ENCODE measurements at regions not wholly inside any gene's neighbourhood (a gene's known extent, or its start where the extent isn't known, plus 50 kb on each side); places are given as distances from the start of the nearest gene placed in this dataset.

DNA sequence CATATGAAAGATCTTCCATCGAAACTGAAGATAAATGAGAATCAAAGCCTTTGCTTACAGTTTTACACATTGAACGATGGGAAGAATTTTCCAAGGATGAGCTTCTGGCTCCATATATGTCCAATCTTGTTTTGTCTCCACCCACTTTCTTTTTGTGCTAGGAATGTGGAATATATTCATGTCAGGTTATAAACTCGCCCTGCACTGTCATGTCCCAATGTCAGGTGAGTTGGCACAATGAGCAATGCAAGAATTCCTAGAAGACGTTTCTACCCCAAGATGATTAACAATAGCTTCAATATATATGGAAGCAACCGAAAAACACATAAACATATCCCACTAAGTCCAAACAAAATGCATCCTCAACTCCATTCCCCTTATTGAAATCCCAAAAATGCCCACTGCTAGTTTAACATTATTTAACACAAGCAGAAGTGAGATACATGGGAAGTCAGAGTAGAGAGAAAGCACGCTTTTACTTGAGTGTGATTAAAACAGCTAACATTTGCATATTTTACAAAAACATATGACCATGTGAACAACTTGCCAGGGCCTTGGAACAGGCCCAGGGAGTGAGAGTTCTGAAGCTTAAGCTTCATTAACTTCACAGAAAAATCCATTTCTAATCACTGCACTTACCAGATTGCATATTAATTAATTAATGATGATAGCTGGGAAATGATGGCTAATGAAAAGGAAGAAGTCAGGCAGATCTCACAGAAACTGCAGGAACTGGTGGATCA is 233.9 kb downstream of the GXYLT1 start:
- intact Hi-C loops (cut with DNase I), result no loop called here
- Histone ChIP-seq H3K27me3 (no peaks in the 10 kb centered on the region), H3K4me3 (no peak overlapping the region), H3K9me3 (no peaks in the 10 kb centered on the region), H3K27ac (no peak overlapping the region), H3K36me3 (no peaks in the 10 kb centered on the region), H3K4me1 (no peaks in the 10 kb centered on the region)
- TF ChIP-seq, protein P1, sequence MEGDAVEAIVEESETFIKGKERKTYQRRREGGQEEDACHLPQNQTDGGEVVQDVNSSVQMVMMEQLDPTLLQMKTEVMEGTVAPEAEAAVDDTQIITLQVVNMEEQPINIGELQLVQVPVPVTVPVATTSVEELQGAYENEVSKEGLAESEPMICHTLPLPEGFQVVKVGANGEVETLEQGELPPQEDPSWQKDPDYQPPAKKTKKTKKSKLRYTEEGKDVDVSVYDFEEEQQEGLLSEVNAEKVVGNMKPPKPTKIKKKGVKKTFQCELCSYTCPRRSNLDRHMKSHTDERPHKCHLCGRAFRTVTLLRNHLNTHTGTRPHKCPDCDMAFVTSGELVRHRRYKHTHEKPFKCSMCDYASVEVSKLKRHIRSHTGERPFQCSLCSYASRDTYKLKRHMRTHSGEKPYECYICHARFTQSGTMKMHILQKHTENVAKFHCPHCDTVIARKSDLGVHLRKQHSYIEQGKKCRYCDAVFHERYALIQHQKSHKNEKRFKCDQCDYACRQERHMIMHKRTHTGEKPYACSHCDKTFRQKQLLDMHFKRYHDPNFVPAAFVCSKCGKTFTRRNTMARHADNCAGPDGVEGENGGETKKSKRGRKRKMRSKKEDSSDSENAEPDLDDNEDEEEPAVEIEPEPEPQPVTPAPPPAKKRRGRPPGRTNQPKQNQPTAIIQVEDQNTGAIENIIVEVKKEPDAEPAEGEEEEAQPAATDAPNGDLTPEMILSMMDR (IDR thresholded peaks at IDR 0.05), result no peak
- no peak for DNase-seq (ENCODE audit: low spot score in 2 of 2)

DNA sequence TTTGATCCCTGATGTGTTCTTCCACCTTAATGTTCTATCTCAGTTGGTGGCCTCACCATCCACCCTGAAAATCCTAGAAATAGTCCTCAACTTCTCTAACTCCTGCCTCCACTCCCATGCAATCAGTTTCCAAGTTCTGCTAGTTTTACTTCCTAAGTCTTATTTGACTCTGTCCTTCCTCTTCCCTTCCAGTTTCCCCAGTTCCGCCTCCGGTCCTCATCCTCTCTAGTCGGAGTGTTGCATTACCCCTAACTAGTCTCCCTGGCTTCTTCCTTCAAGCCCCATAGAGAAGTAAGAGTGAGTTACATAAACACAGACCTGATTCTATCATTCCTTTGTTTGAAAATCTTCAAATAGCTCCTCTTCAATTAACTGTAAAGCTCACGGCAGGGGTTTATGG is 236.5 kb downstream of the GXYLT1 start:
- no peaks in the 10 kb centered on the region for H3K27me3 ChIP-seq
- H3K9me3 ChIP-seq, result no peaks in the 10 kb centered on the region
- intact Hi-C loops (cut with DNase I), result no loop called here
- no peak overlapping the region for H3K27ac ChIP-seq
- TF ChIP-seq, protein P1 (IDR thresholded peaks at IDR 0.05), result no peak
- H3K4me1 ChIP-seq, result no peaks in the 10 kb centered on the region
- no peak overlapping the region for H3K4me3 ChIP-seq
- no peaks in the 10 kb centered on the region for H3K36me3 ChIP-seq
- DNase-seq (ENCODE audit: low spot score in 2 of 2), result no peak

DNA sequence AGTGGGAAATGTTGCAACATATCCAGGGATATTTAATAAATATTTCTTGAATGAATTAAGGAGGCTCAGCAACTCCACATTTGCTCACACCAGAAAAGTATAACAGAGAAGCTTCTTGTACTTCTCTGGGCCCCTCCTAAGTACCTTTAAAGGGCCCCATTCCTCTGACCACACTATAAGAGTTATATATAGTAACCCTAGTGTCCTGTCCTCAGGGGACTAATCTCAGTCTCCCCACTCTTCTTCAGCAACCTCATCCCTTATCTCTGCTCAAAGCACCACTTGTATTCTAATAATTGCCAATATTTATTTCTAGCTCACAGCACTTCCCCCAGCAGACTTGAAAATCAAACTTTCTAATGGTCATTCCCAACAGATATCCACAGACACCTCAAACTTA is 237.1 kb downstream of the GXYLT1 start:
- Histone ChIP-seq H3K4me3 (no peak overlapping the region), H3K27me3 (no peaks in the 10 kb centered on the region), H3K36me3 (no peaks in the 10 kb centered on the region), H3K4me1 (no peaks in the 10 kb centered on the region), H3K9me3 (no peaks in the 10 kb centered on the region), H3K27ac (no peak overlapping the region)
- intact Hi-C loops (cut with DNase I), result no loop called here
- DNase-seq (ENCODE audit: low spot score in 2 of 2), result no peak
- TF ChIP-seq, protein P1 (IDR thresholded peaks at IDR 0.05), result no peak

DNA sequence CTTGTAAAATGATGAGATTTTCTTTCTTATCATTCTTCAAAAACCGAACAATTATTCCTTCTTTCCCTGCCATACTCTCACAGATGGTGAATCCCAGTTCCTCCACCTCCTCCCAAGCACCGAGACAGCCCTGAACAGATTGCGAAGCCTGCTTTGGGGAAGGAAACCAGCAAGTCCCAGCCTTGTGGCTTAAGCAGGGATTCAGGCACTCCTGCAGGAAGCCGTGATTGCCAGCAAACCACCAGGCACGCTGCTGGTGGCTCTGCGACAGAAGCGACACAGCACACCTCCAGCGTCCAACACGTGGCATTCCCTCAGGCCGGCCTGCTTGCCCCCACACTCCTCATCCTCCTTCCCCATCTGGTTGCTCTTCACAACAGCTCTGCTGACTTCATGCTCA is 237.7 kb downstream of the GXYLT1 start:
- no peaks in the 10 kb centered on the region for H3K27me3 ChIP-seq
- no peaks in the 10 kb centered on the region for H3K36me3 ChIP-seq
- TF ChIP-seq, protein P1 (IDR thresholded peaks at IDR 0.05), result no peak
- H3K4me1 ChIP-seq, result no peaks in the 10 kb centered on the region
- no peak for DNase-seq (ENCODE audit: low spot score in 2 of 2)
- intact Hi-C loops (cut with DNase I), result no loop called here
- H3K27ac ChIP-seq, result no peak overlapping the region
- H3K9me3 ChIP-seq, result no peaks in the 10 kb centered on the region
- no peak overlapping the region for H3K4me3 ChIP-seq

DNA sequence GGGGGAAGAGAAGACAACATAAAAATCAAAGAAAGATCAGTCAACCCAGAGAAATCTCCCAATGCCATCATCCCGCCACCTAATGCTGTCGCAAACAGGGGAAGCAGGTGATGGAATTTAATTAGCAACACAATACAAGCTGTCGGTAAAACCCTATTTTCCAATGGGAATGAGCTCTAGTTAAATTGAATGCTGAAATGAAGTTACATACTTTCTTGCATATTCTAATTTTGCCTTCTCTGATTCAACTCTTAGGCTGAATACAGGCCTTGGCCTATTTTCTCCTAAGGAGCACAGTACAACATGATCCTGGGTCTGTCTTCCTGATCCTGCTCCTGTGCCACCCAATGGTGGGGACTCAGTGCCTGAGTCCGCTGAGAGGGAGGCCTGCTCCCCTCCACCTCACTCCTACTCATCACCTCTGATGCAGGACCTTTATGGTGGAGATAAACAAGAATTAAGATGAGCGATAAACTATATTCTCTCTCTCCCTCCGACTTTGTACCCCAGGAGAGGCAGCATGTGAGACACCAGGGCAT is 238.8 kb downstream of the GXYLT1 start:
- Histone ChIP-seq H3K27me3 (no peaks in the 10 kb centered on the region), H3K9me3 (no peaks in the 10 kb centered on the region), H3K36me3 (no peaks in the 10 kb centered on the region), H3K27ac (no peak overlapping the region), H3K4me3 (no peak overlapping the region), H3K4me1 (no peaks in the 10 kb centered on the region)
- intact Hi-C loops (cut with DNase I), result no loop called here
- TF ChIP-seq, protein P1 (IDR thresholded peaks at IDR 0.05), result no peak
- DNase-seq (ENCODE audit: low spot score in 2 of 2), result no peak

Data from ascending aorta (tissue), 2 donors.